ENCODE measurements at regions not wholly inside any gene's neighbourhood (a gene's known extent, or its start where the extent isn't known, plus 50 kb on each side); places are given as distances from the start of the nearest gene placed in this dataset.

- no peak for TF ChIP-seq YY1 (IDR thresholded peaks at IDR 0.05; ENCODE audit: low read depth)
- no peak for TF ChIP-seq TEAD4 (IDR thresholded peaks at IDR 0.05)
- no peak for TF ChIP-seq EGR1 (IDR thresholded peaks at IDR 0.05)
- no peak for TF ChIP-seq CEBPB (IDR thresholded peaks at IDR 0.05)
- no peak for TF ChIP-seq EP300 (IDR thresholded peaks at IDR 0.05; ENCODE audit: borderline replicate concordance)
- no peak for TF ChIP-seq CREB1 (IDR thresholded peaks at IDR 0.05; ENCODE audit: low read depth)
- no peak for TF ChIP-seq RAD21 (IDR thresholded peaks at IDR 0.05; ENCODE audit: low read depth)
- TF ChIP-seq TAF1 (IDR thresholded peaks at IDR 0.05; ENCODE audit: low read depth): no peak
These were observed 1426.9 kb downstream of the AACS start for GRCh38 chr12:126492181-126492580.

DNA sequence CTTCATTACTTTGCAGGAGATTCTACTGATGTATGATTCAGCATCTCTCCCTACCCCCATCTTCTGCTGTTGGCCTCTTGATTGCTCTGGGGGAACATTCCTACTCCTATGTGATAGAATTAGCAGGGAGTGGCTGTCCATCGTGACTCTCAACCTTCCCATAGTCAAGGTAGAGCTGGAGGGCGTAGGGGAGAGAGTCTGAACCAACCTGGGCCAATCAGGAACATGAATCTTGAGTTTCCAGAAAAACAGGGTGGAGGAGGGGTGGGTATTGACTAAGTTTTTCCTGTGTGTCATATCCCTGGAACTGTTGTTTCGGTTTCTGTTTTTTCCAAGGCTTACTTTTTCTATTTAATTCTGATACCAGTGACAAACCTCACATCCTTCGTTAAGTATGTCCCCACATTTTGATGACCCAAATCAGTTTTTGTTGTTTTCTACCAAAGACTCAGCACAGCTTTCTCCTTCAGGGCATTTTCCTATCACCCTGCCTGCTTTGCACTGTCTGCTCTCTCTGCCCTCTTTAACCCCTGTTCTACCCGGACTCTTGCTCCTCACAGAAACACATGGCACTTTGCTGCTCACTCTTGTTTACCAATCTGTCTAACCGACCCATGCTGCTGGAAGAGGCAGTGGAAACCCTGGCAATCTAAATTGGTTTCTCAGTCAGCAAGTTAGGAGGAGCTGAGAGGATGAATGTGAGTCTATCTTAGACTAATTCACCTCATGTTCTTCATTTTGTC is 1428.3 kb downstream of the AACS start:
- TF ChIP-seq, protein P1, sequence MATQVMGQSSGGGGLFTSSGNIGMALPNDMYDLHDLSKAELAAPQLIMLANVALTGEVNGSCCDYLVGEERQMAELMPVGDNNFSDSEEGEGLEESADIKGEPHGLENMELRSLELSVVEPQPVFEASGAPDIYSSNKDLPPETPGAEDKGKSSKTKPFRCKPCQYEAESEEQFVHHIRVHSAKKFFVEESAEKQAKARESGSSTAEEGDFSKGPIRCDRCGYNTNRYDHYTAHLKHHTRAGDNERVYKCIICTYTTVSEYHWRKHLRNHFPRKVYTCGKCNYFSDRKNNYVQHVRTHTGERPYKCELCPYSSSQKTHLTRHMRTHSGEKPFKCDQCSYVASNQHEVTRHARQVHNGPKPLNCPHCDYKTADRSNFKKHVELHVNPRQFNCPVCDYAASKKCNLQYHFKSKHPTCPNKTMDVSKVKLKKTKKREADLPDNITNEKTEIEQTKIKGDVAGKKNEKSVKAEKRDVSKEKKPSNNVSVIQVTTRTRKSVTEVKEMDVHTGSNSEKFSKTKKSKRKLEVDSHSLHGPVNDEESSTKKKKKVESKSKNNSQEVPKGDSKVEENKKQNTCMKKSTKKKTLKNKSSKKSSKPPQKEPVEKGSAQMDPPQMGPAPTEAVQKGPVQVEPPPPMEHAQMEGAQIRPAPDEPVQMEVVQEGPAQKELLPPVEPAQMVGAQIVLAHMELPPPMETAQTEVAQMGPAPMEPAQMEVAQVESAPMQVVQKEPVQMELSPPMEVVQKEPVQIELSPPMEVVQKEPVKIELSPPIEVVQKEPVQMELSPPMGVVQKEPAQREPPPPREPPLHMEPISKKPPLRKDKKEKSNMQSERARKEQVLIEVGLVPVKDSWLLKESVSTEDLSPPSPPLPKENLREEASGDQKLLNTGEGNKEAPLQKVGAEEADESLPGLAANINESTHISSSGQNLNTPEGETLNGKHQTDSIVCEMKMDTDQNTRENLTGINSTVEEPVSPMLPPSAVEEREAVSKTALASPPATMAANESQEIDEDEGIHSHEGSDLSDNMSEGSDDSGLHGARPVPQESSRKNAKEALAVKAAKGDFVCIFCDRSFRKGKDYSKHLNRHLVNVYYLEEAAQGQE (IDR thresholded peaks at IDR 0.05; ENCODE audit: low read depth): no peak
- TF ChIP-seq TAF1 (IDR thresholded peaks at IDR 0.05; ENCODE audit: low read depth) (no peak), EGR1 (IDR thresholded peaks at IDR 0.05) (no peak), MAX (IDR thresholded peaks at IDR 0.05) (no peak), EP300 (IDR thresholded peaks at IDR 0.05; ENCODE audit: borderline replicate concordance) (no peak), TCF12 (IDR thresholded peaks at IDR 0.05; ENCODE audit: low read depth) (no peak), ZBTB7A (IDR thresholded peaks at IDR 0.05; ENCODE audit: low read depth) (no peak), NFIC (IDR thresholded peaks at IDR 0.05) (no peak), RAD21 (IDR thresholded peaks at IDR 0.05; ENCODE audit: low read depth) (no peak), TEAD4 (IDR thresholded peaks at IDR 0.05) (no peak), YY1 (IDR thresholded peaks at IDR 0.05; ENCODE audit: low read depth) (no peak)

DNA sequence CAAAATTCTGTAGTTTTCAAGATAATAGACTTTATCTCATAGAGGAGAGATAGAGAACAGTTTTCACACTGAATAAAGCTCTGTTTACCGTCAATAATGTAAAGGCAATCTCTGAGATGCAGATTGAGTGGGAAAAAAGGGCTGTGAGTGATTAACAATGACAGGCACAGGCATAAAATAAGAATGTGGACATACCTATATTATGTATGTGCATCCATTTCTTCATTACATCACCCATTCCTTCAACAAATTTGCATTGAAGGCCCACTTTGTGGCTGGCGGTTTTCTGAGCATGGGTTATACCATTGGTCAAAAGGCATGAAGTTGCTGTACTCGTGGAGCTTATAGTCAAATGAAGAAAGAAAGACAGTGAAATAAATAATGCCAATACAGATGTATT is 1431.0 kb downstream of the AACS start:
- TF ChIP-seq CREB1 (IDR thresholded peaks at IDR 0.05; ENCODE audit: low read depth) (no peak), NFIC (IDR thresholded peaks at IDR 0.05) (no peak), CEBPB (IDR thresholded peaks at IDR 0.05) (no peak), EP300 (IDR thresholded peaks at IDR 0.05; ENCODE audit: borderline replicate concordance) (no peak), FOXM1 (IDR thresholded peaks at IDR 0.05; ENCODE audit: borderline replicate concordance, low read depth) (no peak), YY1 (IDR thresholded peaks at IDR 0.05; ENCODE audit: low read depth) (no peak), TEAD4 (IDR thresholded peaks at IDR 0.05) (no peak), MAX (IDR thresholded peaks at IDR 0.05) (no peak), EGR1 (IDR thresholded peaks at IDR 0.05) (no peak), USF1 (IDR thresholded peaks at IDR 0.05) (no peak), TAF1 (IDR thresholded peaks at IDR 0.05; ENCODE audit: low read depth) (no peak)
- TF ChIP-seq, protein P1 (IDR thresholded peaks at IDR 0.05; ENCODE audit: low read depth): no peak

DNA sequence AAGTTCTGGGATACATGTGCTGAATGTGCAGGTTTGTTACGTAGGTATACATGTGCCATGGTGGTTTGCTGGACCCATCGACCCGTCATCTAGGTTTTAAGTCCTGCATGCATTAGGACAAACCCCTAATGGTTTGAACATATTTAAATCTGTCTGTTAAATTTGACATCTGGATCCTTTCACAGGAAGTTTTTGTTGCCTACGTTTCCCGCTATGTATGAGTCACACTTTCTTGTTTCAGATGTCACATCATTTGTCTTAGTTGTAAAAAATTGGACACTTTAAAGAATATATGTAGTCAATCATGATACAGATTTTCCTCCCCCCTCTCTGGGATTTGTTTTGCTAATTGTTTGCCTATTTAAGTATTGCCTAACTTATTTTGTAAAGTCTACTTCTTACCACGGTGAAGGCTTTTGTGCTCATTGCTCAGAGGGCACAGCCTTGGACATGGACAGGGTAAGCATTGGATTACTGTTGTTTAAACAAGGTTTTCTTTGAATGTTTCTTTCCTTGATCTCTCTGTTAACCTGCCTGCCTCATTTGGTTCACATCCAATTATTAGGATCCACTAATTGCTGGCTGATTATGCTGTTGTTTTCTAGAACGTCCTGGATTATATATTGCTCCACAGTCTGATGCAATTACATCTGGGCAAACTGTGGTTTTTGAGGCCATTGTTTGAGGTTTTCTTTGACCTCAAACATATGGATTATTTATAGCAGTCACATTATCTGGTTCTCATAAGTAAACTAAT is 1441.4 kb downstream of the AACS start:
- TF ChIP-seq TAF1 (IDR thresholded peaks at IDR 0.05; ENCODE audit: low read depth) (no peak), TCF12 (IDR thresholded peaks at IDR 0.05; ENCODE audit: low read depth) (no peak), EGR1 (IDR thresholded peaks at IDR 0.05) (no peak), USF1 (IDR thresholded peaks at IDR 0.05) (no peak), FOXM1 (IDR thresholded peaks at IDR 0.05; ENCODE audit: borderline replicate concordance, low read depth) (no peak), MAX (IDR thresholded peaks at IDR 0.05) (no peak), TEAD4 (IDR thresholded peaks at IDR 0.05) (no peak), CEBPB (IDR thresholded peaks at IDR 0.05) (no peak), CREB1 (IDR thresholded peaks at IDR 0.05; ENCODE audit: low read depth) (no peak), NFIC (IDR thresholded peaks at IDR 0.05) (no peak), RAD21 (IDR thresholded peaks at IDR 0.05; ENCODE audit: low read depth) (no peak)
- TF ChIP-seq, protein P1 (IDR thresholded peaks at IDR 0.05; ENCODE audit: low read depth): no peak
